Smooth muscle cell (in vitro differentiated cells): ENCODE measurements at regions not wholly inside any gene's neighbourhood (a gene's known extent, or its start where the extent isn't known, plus 50 kb on each side); places are given as distances from the start of the nearest gene placed in this dataset.

Source experiments
- DNase-seq: peaks from one replicate; lab custom pipeline; 2025; ENCODE audit not compliant: unreplicated experiment; lab: John Stamatoyannopoulos, UW
- H2AFZ ChIP-seq: fragments of 200-600 bp; sonication (generic); 2 replicates; pipeline ENCODE4 v1.6.0; 2016; ENCODE audit warnings: antibody characterized with exemption, low read depth, mild to moderate bottlenecking
- H3F3A ChIP-seq: fragments of 200-600 bp; sonication (generic); 2 replicates; pipeline ENCODE4 v1.6.0; 2017; ENCODE audit warnings: antibody characterized with exemption, low read depth
- H3K27ac ChIP-seq: fragments of 200-600 bp; sonication (generic); 2 replicates; pipeline ENCODE4 v1.5.1; 2016; ENCODE audit warnings: low read depth, mild to moderate bottlenecking
- H3K27me3 ChIP-seq: fragments of 200-600 bp; sonication (generic); 2 replicates; pipeline ENCODE4 v1.6.1; 2016; ENCODE audit warnings: low read depth, mild to moderate bottlenecking
- H3K36me3 ChIP-seq: fragments of 200-600 bp; sonication (generic); 2 replicates; pipeline ENCODE4 v1.5.1; 2016; ENCODE audit warnings: low read depth
- H3K4me1 ChIP-seq: fragments of 200-600 bp; sonication (generic); 2 replicates; pipeline ENCODE4 v1.5.1; 2016; ENCODE audit warnings: low read depth
- H3K4me2 ChIP-seq: fragments of 200-600 bp; sonication (generic); 2 replicates; pipeline ENCODE4 v1.6.0; 2016; ENCODE audit warnings: mild to moderate bottlenecking
- H3K4me3 ChIP-seq: fragments of 200-600 bp; sonication (generic); 2 replicates; pipeline ENCODE4 v1.5.1; 2016; ENCODE audit warnings: mild to moderate bottlenecking
- H3K79me2 ChIP-seq: fragments of 200-600 bp; sonication (generic); 2 replicates; pipeline ENCODE4 v1.6.0; 2016; ENCODE audit warnings: low read depth, mild to moderate bottlenecking
- H3K9ac ChIP-seq: fragments of 200-600 bp; sonication (generic); 2 replicates; pipeline ENCODE4 v1.6.0; 2016; ENCODE audit warnings: low read depth
- H3K9me3 ChIP-seq: fragments of 200-600 bp; sonication (generic); replicated peaks from 2 replicates; pipeline ENCODE4 v1.5.1; 2016; ENCODE audit warnings: low read depth
- H4K20me1 ChIP-seq: fragments of 200-600 bp; sonication (generic); 2 replicates; pipeline ENCODE4 v1.6.0; 2016; ENCODE audit warnings: low read depth
- WGBS: methylation state at CpG from one replicate; pipeline ENCODE4 v1.1.7; 2016; ENCODE audit warnings: low lambda C conversion rate; 5-methylcytosine and 5-hydroxymethylcytosine counted together
- TF ChIP-seq, protein P1 (sequence below): fragments of 200-600 bp; sonication (generic); IDR thresholded peaks from 2 replicates; pipeline ENCODE4 v1.5.1; 2017; ENCODE audit warnings: borderline replicate concordance, mild to moderate bottlenecking, antibody characterized with exemption; ENCODE audit not compliant: insufficient read depth, poor library complexity, severe bottlenecking

DNA sequence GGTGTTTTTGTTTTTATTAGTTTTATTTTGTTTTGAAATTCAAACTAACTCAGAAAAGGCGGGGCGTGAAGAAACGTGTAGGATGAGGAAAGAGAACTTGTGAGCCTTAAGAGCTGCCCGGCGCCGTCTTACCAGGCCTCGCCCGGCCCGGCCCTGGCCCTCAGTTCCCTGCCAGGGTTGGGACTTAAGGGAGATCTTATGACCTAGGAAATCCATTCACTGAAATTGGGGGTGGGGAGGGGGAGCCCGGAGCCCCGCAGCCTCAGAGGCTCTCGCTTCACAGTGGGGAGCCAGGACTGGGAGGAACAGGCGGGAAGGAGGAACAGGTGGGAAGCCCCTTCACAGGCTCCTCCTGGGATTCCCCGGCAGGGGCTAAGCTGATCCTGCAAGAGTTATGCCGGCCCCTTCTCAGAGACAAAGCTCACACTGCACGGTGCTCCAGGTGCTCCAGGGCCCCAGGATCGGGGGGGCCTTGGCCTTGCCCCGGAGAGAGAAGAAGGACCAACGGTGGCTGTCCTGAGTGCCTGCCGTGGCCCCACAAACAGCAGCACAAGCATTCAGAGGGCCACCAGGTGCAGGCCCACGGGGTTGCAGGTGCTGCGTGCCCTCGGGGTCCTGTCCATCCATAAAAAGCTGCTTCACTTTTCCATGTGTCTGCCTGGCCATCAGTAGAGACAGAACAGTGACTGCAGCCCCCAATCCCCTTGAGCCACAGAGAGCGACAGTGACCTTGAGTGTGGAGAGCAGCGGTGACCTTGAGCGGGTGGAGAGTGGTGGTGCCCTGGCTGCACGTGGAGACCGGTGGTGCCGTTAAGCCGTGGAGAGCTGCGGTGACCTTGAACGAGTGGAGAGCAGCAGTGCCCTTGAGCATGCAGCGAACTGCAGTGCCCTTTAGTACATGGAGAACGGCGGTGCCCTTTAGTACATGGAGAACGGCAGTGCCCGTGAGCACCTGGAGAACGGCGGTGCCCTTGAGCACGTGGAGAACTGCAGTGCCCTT lies 152.7 kb downstream of the DLL1 start:
- H3K27ac ChIP-seq: no peak overlapping the region
- no peak overlapping the region for H3K4me3 ChIP-seq
- no peaks in the 10 kb centered on the region for H4K20me1 ChIP-seq
- H2AFZ ChIP-seq: no peak overlapping the region
- 93% methylated on average over 40 of the region's 40 CpGs for WGBS
- H3K9ac ChIP-seq: no peak overlapping the region
- no peaks in the 10 kb centered on the region for H3K79me2 ChIP-seq
- H3K4me2 ChIP-seq: no peak overlapping the region
- H3K36me3 ChIP-seq: no peaks in the 10 kb centered on the region
- no peaks in the 10 kb centered on the region for H3K4me1 ChIP-seq
- DNase-seq: no peak
- H3K27me3 ChIP-seq: no peaks in the 10 kb centered on the region
- TF ChIP-seq, protein P1, sequence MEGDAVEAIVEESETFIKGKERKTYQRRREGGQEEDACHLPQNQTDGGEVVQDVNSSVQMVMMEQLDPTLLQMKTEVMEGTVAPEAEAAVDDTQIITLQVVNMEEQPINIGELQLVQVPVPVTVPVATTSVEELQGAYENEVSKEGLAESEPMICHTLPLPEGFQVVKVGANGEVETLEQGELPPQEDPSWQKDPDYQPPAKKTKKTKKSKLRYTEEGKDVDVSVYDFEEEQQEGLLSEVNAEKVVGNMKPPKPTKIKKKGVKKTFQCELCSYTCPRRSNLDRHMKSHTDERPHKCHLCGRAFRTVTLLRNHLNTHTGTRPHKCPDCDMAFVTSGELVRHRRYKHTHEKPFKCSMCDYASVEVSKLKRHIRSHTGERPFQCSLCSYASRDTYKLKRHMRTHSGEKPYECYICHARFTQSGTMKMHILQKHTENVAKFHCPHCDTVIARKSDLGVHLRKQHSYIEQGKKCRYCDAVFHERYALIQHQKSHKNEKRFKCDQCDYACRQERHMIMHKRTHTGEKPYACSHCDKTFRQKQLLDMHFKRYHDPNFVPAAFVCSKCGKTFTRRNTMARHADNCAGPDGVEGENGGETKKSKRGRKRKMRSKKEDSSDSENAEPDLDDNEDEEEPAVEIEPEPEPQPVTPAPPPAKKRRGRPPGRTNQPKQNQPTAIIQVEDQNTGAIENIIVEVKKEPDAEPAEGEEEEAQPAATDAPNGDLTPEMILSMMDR: no peak
- no peaks in the 10 kb centered on the region for H3K9me3 ChIP-seq
- H3F3A ChIP-seq: no peaks in the 10 kb centered on the region

GRCh38 chr6:170137176-170137891 lies 153.5 kb downstream of the DLL1 start:
- WGBS: 87% methylated on average over 50 of the region's 50 CpGs
- H3K4me3 ChIP-seq: no peak overlapping the region
- H4K20me1 ChIP-seq: no peaks in the 10 kb centered on the region
- H3K4me2 ChIP-seq: no peak overlapping the region
- no peaks in the 10 kb centered on the region for H3F3A ChIP-seq
- H3K4me1 ChIP-seq: no peaks in the 10 kb centered on the region
- no peaks in the 10 kb centered on the region for H3K36me3 ChIP-seq
- no peaks in the 10 kb centered on the region for H3K27me3 ChIP-seq
- H2AFZ ChIP-seq: no peak overlapping the region
- DNase-seq: no peak
- no peak overlapping the region for H3K27ac ChIP-seq
- H3K79me2 ChIP-seq: no peaks in the 10 kb centered on the region
- H3K9me3 ChIP-seq: no peaks in the 10 kb centered on the region
- H3K9ac ChIP-seq: no peak overlapping the region
- TF ChIP-seq, protein P1: no peak

- no peaks in the 10 kb centered on the region for H3K9me3 ChIP-seq
- WGBS: 99% methylated on average over 62 of the region's 69 CpGs
- DNase-seq: no peak
Observed at GRCh38 chr6:170136541-170137175, 154.2 kb downstream of the DLL1 start.

More at GRCh38 chr6:170136541-170137175, 154.2 kb downstream of the DLL1 start:
- no peaks in the 10 kb centered on the region for H3F3A ChIP-seq
- no peak overlapping the region for H3K9ac ChIP-seq
- no peak overlapping the region for H3K4me2 ChIP-seq
- H3K79me2 ChIP-seq: no peaks in the 10 kb centered on the region
- TF ChIP-seq, protein P1: no peak
- H3K36me3 ChIP-seq: no peaks in the 10 kb centered on the region
- no peaks in the 10 kb centered on the region for H4K20me1 ChIP-seq
- no peak overlapping the region for H3K27ac ChIP-seq
- H3K27me3 ChIP-seq: no peaks in the 10 kb centered on the region
- H3K4me1 ChIP-seq: no peaks in the 10 kb centered on the region
- no peak overlapping the region for H2AFZ ChIP-seq
- no peak overlapping the region for H3K4me3 ChIP-seq
